IMR-90 (cell line): ENCODE measurements at regions not wholly inside any gene's neighbourhood (a gene's known extent, or its start where the extent isn't known, plus 50 kb on each side); places are given as distances from the start of the nearest gene placed in this dataset.

ENCODE experiments used
- ATAC-seq: fragments of 200-7000 bp; cut with Tn5 transposase; 2 replicates; pipeline ENCODE4 v1.9.1; 2020; ENCODE audit warnings: low read depth, mild to moderate bottlenecking, moderate library complexity
- BruUV-seq: library from RNA; stranded (reverse); fragments of 400-500 nt; replicated peaks from 2 replicates; lab custom pipeline; 2021; lab: Mats Ljungman, UMichigan
- CTCF ChIA-PET: fragments of 300-600 bp; formaldehyde crosslinking; extraction: SDS; loops from one replicate; lab custom pipeline; 2021; ENCODE audit warnings: antibody characterized with exemption; lab: Yijun Ruan, JAX
- POLR2A ChIA-PET: fragments of 300-600 bp; sonication (Branson Sonifier 250); formaldehyde crosslinking; loops from one replicate; lab custom pipeline; 2022; ENCODE audit warnings: antibody characterized with exemption; ENCODE audit not compliant: unreplicated experiment; lab: Charles Lee
- DNase-seq: peaks from one replicate; pipeline ENCODE4 v3.0.0; 2013
- H2AFZ ChIP-seq: replicated peaks from 2 replicates; pipeline ENCODE3; 2013; ENCODE audit warnings: low read length, mild to moderate bottlenecking; ENCODE audit not compliant: poor library complexity
- H2AK5ac ChIP-seq: 2 replicates; pipeline ENCODE4 v1.6.1; 2013; ENCODE audit warnings: low read depth, low read length, inconsistent platforms
- H2AK9ac ChIP-seq: replicated peaks from 2 replicates; pipeline ENCODE3; 2013; ENCODE audit warnings: mild to moderate bottlenecking, low read depth, low read length, moderate library complexity; ENCODE audit not compliant: poor library complexity
- H2BK120ac ChIP-seq: 2 replicates; pipeline ENCODE4 v1.6.1; 2013; ENCODE audit warnings: low read depth, low read length, inconsistent platforms
- H2BK15ac ChIP-seq: 3 replicates; pipeline ENCODE4 v1.6.1; 2013; ENCODE audit warnings: low read depth, low read length, inconsistent platforms
- H2BK20ac ChIP-seq: 2 replicates; pipeline ENCODE4 v1.6.1; 2013; ENCODE audit warnings: low read depth, mild to moderate bottlenecking, inconsistent platforms, low read length, moderate library complexity
- H2BK5ac ChIP-seq: 2 replicates; pipeline ENCODE4 v1.6.1; 2013; ENCODE audit warnings: mild to moderate bottlenecking, low read depth, low read length, inconsistent platforms; ENCODE audit not compliant: poor library complexity, severe bottlenecking
- H3K14ac ChIP-seq: replicated peaks from 2 replicates; pipeline ENCODE4 v1.6.1; 2013; ENCODE audit warnings: low read depth, low read length, inconsistent platforms
- H3K18ac ChIP-seq: 2 replicates; pipeline ENCODE4 v1.6.1; 2013; ENCODE audit warnings: low read depth, low read length, control low read depth
- H3K23ac ChIP-seq: 2 replicates; pipeline ENCODE4 v1.6.1; 2013; ENCODE audit warnings: low read depth, low read length, inconsistent platforms
- H3K27ac ChIP-seq: 2 replicates; pipeline ENCODE4 v1.5.1; 2013; ENCODE audit warnings: mild to moderate bottlenecking, control low read depth, low read length; ENCODE audit not compliant: insufficient read depth
- H3K27me3 ChIP-seq: 2 replicates; pipeline ENCODE4 v1.6.1; 2013; ENCODE audit warnings: low read length; ENCODE audit not compliant: control insufficient read depth, insufficient read depth
- H3K36me3 ChIP-seq: 2 replicates; pipeline ENCODE4 v1.6.1; 2013; ENCODE audit warnings: low read length, mixed read lengths; ENCODE audit not compliant: control insufficient read depth, insufficient read depth
- H3K4ac ChIP-seq: 2 replicates; pipeline ENCODE4 v1.6.1; 2013; ENCODE audit warnings: low read depth, low read length, inconsistent platforms
- H3K4me1 ChIP-seq: 2 replicates; pipeline ENCODE4 v1.6.1; 2013; ENCODE audit warnings: low read length, mixed read lengths; ENCODE audit not compliant: control insufficient read depth, insufficient read depth
- H3K4me2 ChIP-seq: 2 replicates; pipeline ENCODE4 v1.6.1; 2013; ENCODE audit warnings: low read depth, mild to moderate bottlenecking, control low read depth, low read length, moderate library complexity
- H3K4me3 ChIP-seq: 2 replicates; pipeline ENCODE4 v1.5.1; 2013; ENCODE audit warnings: low read depth, mild to moderate bottlenecking, control low read depth, low read length, moderate library complexity; ENCODE audit not compliant: insufficient read depth
- H3K56ac ChIP-seq: 2 replicates; pipeline ENCODE4 v1.6.1; 2013; ENCODE audit warnings: low read length, inconsistent platforms; ENCODE audit not compliant: insufficient read depth; ENCODE audit errors: extremely low read depth
- H3K79me1 ChIP-seq, 2 experiments: 2 replicates each; pipeline ENCODE4 v1.6.1; 2013; ENCODE audit warnings: low read length in 2 of 2, inconsistent platforms in 1 of 2, low read depth in 1 of 2
- H3K9ac ChIP-seq: 2 replicates; pipeline ENCODE4 v1.6.1; 2013; ENCODE audit warnings: low read depth, low read length, control low read depth
- H3K9me1 ChIP-seq: 2 replicates; pipeline ENCODE4 v1.6.1; 2013; ENCODE audit warnings: low read length, inconsistent platforms; ENCODE audit not compliant: insufficient read depth
- H3K9me3 ChIP-seq: 2 replicates; pipeline ENCODE4 v1.6.1; 2013; ENCODE audit warnings: low read length; ENCODE audit not compliant: control insufficient read depth, insufficient read depth
- H4K20me1 ChIP-seq: 2 replicates; pipeline ENCODE4 v1.6.1; 2013; ENCODE audit warnings: low read length, inconsistent platforms; ENCODE audit not compliant: insufficient read depth
- H4K5ac ChIP-seq: 2 replicates; pipeline ENCODE4 v1.6.1; 2013; ENCODE audit warnings: mild to moderate bottlenecking, low read depth, low read length, control low read depth
- H4K8ac ChIP-seq, 2 experiments: 2 replicates each; pipeline ENCODE4 v1.6.1; 2013; ENCODE audit warnings: low read depth in 2 of 2, low read length in 2 of 2, control low read depth in 1 of 2, inconsistent platforms in 1 of 2
- H4K91ac ChIP-seq: 2 replicates; pipeline ENCODE4 v1.6.1; 2013; ENCODE audit warnings: low read depth, low read length, inconsistent platforms; ENCODE audit not compliant: insufficient read depth
- CHD1 ChIP-seq: IDR thresholded peaks from 2 replicates; pipeline ENCODE4 v1.6.1; 2012; ENCODE audit warnings: low read depth, low read length, improper control_type of control experiment
- CTCF ChIP-seq: conservative IDR thresholded peaks from 2 replicates; pipeline ENCODE4 v1.5.1; 2012; ENCODE audit warnings: mild to moderate bottlenecking, low read depth, low read length, improper control_type of control experiment
- ELK1 ChIP-seq: fragments of 150-350 bp; IDR thresholded peaks from 2 replicates; pipeline ENCODE4 v1.6.1; 2016; ENCODE audit warnings: low read depth, mild to moderate bottlenecking, low read length, moderate library complexity, borderline replicate concordance
- FOS ChIP-seq: fragments of 150-350 bp; IDR thresholded peaks from 2 replicates; pipeline ENCODE4 v1.6.1; 2016; ENCODE audit warnings: low read depth, low read length
- MAFK ChIP-seq: IDR thresholded peaks from 2 replicates; pipeline ENCODE4 v1.6.1; 2012; ENCODE audit warnings: low read depth, low read length, improper control_type of control experiment
- MXI1 ChIP-seq: IDR thresholded peaks from 2 replicates; pipeline ENCODE4 v1.6.1; 2012; ENCODE audit warnings: low read depth, mild to moderate bottlenecking, low read length, moderate library complexity, borderline replicate concordance
- NFE2L2 ChIP-seq: fragments of 150-350 bp; IDR thresholded peaks from 2 replicates; pipeline ENCODE4 v1.6.1; 2016; ENCODE audit warnings: low read depth, mild to moderate bottlenecking, low read length
- RAD21 ChIP-seq: IDR thresholded peaks from 2 replicates; pipeline ENCODE4 v1.6.1; 2012; ENCODE audit warnings: low read length, improper control_type of control experiment
- RFX5 ChIP-seq: IDR thresholded peaks from 2 replicates; pipeline ENCODE4 v1.8.0; 2012; ENCODE audit warnings: low read depth, mild to moderate bottlenecking, low read length, moderate library complexity
- USF2 ChIP-seq: fragments of 150-350 bp; IDR thresholded peaks from 2 replicates; pipeline ENCODE4 v1.6.1; 2017; ENCODE audit warnings: mild to moderate bottlenecking, antibody characterized with exemption, low read length, low read depth
- WGBS, 2 experiments: methylation state at CpG; one replicate each; pipeline versions ENCODE4 v1.1.5 to v1.1.7; 2013; ENCODE audit warnings: missing lambda C conversion rate in 2 of 2; ENCODE audit not compliant: insufficient read length in 1 of 2; ENCODE audit errors: extremely low coverage in 2 of 2; 5-methylcytosine and 5-hydroxymethylcytosine counted together
- dilution Hi-C: fragments of 300-500 bp; cut with HindIII; formaldehyde crosslinking; loops from one replicate; pipeline ENCODE4 v1.14.3; 2018; ENCODE audit warnings: low sequenced_read_pairs; ENCODE audit not compliant: unreplicated experiment
- in situ Hi-C: fragments of 300-500 bp; cut with MboI; formaldehyde crosslinking; loops from 3 replicates; pipeline ENCODE4 v1.14.3; 2019; ENCODE audit warnings: low sequenced_read_pairs, inconsistent platforms, mixed read lengths
- intact Hi-C: fragments of 100-400 bp; cut with micrococcal nuclease; formaldehyde crosslinking; loops from 2 replicates; pipeline ENCODE4 v1.10.0; 2022

DNA sequence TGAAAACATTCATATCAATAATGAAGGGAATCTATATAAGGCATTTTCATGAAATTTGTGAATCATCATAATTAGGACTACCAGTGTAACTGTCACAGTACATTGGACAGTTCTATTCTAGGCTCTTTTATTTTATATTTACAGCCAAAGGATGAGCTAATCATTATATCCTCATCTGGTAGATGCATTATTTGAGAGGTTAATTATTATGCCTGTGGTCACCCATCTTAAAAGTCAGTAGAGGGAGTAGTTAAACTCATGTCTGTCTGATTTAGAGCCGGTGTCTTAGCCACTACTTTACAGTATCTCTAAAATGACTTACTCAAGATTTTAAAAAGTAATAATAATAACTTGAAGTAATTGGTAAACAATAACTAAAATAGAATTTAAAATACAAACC lies 899.3 kb upstream of the MAP3K7 start:
- H2BK120ac ChIP-seq, result no peak overlapping the region
- no peak overlapping the region for H3K18ac ChIP-seq
- H3K9me3 ChIP-seq, result no peaks in the 10 kb centered on the region
- intact Hi-C loops, result no loop called here
- POLR2A ChIA-PET, result no interaction called here
- in situ Hi-C loops, result no loop called here
- no peak overlapping the region for H2BK5ac ChIP-seq
- no CpG with 5 or more reads among the region's 1 CpG for WGBS, 2 experiments
- H2AFZ ChIP-seq, result no peak overlapping the region
- no peaks in the 10 kb centered on the region for H3K36me3 ChIP-seq
- H4K8ac ChIP-seq, result no peak overlapping the region
- no peaks in the 10 kb centered on the region for H4K20me1 ChIP-seq
- no peak overlapping the region for H3K56ac ChIP-seq
- H3K9me1 ChIP-seq, result no peaks in the 10 kb centered on the region
- H3K79me1 ChIP-seq, result no peaks in the 10 kb centered on the region
- no peak for ATAC-seq
- no peaks in the 10 kb centered on the region for H3K4me1 ChIP-seq
- H2BK20ac ChIP-seq, result no peak overlapping the region
- no peak overlapping the region for H3K9ac ChIP-seq
- H2AK9ac ChIP-seq, result no peak overlapping the region
- no peak overlapping the region for H3K4ac ChIP-seq
- TF ChIP-seq RAD21, result no peak
- TF ChIP-seq NFE2L2, result no peak
- no peak for TF ChIP-seq ELK1
- no peak for TF ChIP-seq MXI1
- TF ChIP-seq USF2, result no peak
- TF ChIP-seq MAFK, result no peak
- TF ChIP-seq FOS, result no peak
- TF ChIP-seq CHD1, result no peak
- no peak for TF ChIP-seq RFX5
- TF ChIP-seq CTCF, result no peak
- no peak overlapping the region for H4K5ac ChIP-seq
- no peak overlapping the region for H3K23ac ChIP-seq
- CTCF ChIA-PET, result interaction anchor here (1.0 kb wide), 1 partner anchor 10 kb away, joined by 3 read pairs; no protein-coding TSS in a partner anchor
- dilution Hi-C loops, result no loop called here
- DNase-seq, result no peak
- H3K4me3 ChIP-seq, result no peak overlapping the region
- BruUV-seq, result no TSS peak
- H3K14ac ChIP-seq, result no peak overlapping the region
- H2BK15ac ChIP-seq, result no peak overlapping the region
- H3K4me2 ChIP-seq, result no peak overlapping the region
- no peak overlapping the region for H2AK5ac ChIP-seq
- no peak overlapping the region for H3K27ac ChIP-seq
- H4K91ac ChIP-seq, result no peak overlapping the region
- no peaks in the 10 kb centered on the region for H3K27me3 ChIP-seq
